HUDEP-2 (cell line): ENCODE measurements at regions not wholly inside any gene's neighbourhood (a gene's known extent, or its start where the extent isn't known, plus 50 kb on each side); places are given as distances from the start of the nearest gene placed in this dataset.

Source experiments
- DNase-seq, 76 experiments: peaks; one replicate each; lab custom pipeline; 2025; ENCODE audit not compliant: unreplicated experiment in 76 of 76; lab: John Stamatoyannopoulos, UW

DNA sequence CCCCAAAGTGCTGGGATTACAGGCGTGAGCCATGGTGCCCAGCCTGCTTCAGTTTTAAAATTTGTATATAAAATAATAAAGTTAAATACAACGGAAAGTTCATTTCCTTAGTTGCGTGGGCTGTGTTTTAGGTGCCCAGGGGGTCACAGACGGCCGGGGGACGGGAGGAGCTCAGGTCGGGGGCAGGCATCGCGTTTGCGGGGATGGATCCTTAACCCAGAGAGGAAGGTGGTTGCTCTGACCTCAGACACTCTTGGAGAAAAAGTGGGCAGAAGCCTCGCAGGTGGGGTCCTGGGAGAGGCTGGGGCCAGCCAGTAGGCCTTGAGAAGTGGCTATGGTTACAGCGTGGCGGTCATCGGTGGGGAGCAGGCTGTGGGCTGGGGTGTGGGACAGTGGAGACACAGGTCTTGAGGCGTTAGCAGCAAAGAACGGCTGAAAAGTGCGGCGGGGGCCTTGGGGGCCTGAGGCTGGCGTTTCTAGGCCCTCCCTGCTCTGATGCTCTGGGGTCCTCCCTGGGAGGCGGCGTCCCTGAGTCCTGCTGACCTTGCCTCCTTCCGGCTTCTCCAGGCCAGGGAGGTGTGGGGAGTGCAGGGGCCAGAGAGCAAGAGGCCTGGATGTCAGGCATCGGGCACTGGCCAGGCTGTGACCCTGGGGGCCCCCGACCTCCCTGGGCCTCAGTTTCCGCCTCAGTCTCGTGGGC lies 54.4 kb downstream of the UNCX start:
- DNase-seq: no peak

DNA sequence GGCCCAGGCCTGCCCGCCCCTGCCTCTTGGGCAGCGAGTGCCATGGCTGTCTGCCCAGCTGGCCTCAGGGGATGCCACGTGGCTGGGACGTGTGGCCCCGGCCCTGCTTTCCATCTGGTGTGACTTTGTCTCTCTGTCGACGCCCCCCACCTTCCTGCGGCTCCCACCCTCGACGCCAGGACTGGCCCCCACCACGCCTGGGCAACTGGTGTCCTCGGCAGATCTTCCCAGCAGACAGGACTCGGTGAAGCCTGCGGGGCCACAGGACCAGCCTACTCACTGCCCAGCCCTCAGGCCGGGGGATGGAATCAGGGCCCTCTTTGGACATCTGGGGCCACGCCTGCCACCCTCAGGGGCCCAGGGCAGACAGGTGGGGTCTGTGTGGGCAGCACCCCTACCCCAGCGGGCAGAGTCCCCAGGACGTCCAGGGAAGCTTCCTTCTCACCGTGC lies 55.1 kb downstream of the UNCX start:
- no peak for DNase-seq

DNA sequence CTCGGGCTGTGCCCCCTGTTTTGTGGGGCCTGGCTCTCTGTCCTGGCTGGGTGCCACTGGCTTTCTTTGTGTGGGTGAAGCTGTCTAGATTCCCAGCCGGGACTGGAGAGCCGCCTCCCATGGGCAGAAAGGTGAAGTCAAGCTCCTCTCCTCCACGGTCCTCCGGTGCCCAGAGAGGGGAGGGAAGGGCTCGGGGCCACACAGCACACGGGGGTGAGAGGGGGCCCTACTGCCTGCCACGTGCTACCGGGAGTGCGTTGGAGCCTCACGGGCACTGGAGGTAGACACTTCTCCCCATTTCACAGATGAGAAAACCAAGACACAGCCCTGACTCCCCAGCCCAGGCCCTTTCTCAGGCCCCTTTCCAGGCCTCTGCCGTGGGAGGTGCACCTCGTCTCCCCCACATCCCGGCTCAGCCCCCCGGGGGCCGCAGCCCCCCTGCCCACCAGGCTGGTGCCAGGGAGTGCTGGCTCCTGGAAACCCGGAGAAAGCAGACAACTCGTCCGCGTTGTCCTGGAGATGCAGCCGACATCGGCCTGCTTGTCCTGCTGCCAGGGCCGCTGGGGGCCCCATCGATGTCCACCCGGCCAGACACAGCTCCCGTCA lies 55.8 kb downstream of the UNCX start:
- no peak for DNase-seq

- DNase-seq: no peak
Measured at GRCh38 chr7:1288996-1289551, 56.4 kb downstream of the UNCX start.

GRCh38 chr7:1289666-1290025 lies 57.0 kb downstream of the UNCX start:
- DNase-seq: no peak

- peak in 3 of 76 experiments; percentile 2 to 14 (median 7) for DNase-seq
Measured at GRCh38 chr7:1290026-1290678, 57.5 kb downstream of the UNCX start.

DNA sequence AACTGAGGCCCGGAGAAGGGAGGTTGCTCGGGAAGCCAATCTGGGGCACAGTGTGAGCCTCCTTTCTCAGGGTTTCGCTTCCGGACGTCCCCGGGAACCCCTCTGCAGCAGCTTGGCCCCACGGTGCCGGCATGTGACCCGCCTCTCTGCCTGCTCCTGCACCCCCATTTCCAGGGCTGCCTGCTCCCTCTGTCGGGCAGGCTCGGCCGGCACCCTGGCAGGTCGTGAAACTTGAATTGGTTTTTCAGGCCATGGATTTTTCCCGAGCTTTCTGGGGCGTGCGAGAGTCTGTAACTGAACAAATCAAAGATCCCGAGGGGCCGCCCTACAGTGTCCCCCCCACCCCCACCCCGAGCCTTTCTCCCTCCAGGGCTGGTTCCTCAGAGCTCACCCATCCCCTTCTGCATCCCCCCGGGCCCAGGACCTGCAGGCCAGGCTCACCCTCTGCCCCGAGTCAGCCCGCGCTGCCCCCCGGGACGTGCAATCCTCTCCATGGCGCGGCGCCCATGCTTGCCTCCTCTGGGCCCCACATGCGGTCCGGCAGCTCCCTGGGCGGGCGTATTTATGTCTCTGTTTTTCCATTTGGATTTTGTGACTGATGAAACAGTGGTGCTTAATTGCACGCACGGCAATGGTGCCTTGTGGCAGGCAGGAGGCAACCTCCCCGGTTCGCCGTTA lies 58.1 kb downstream of the UNCX start:
- no peak for DNase-seq

DNA sequence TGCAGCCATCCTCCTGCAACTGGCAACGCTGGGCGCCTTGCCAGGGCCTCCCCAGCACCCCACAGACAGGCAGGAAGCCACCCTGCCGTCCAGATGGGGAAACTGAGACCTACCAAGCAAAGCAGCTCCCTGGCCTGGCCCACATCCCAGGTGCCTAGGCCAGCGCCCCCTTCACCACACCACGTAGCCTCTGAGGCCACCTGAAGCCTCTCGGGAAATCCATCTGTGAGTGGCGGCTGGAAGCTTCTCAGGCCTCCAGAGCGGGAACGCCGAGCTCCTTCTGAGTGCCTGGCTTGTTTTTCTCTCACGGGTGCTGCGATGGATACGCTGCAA lies 58.7 kb downstream of the UNCX start:
- no peak for DNase-seq

DNA sequence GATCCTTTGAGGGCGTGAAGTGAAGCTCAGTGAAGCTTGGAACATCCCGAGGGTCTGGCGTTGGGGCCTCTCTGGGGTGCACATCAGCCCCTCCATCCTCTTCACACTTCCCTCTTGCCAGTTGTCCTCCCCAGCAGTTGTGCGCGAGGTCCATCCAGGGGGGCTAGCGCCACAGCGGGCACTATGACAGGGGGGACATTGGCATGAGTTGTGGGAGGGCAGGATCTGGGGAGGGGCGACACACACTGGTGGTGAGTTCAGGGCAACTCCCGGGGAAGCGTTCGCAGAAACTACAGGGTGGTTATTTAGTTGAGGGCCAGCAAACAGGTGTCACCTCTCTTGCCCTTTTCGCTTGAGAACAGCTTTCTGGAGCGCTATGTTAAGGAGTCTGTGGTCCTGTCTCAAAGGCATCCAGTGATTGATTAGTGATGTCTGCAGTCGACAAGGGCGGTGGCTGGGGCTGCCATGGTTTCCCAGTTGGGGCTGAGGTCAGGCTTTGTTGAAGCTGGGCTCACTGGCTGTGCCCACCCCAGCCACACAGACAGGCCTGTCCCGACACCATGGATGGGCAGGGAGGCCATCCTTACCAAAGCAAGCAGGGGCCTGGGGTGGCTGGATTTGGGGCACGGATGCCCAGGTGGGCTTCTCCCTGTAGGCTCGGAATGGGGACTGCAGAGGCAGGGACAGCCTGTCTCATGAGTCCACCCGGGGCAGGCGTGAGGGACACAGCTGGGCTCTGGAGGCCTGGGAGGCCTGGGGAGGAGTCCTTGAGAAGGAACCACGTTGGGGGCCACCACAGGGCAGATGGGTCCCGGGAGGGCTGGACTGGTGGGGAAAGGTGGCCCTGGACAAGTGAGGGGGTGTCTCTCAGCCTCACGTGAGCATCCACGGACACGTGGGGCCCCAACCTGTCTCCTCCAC lies 59.4 kb downstream of the UNCX start:
- DNase-seq: no peak

- no peak for DNase-seq
Measured at GRCh38 chr7:1292972-1293830, 60.5 kb downstream of the UNCX start.

DNA sequence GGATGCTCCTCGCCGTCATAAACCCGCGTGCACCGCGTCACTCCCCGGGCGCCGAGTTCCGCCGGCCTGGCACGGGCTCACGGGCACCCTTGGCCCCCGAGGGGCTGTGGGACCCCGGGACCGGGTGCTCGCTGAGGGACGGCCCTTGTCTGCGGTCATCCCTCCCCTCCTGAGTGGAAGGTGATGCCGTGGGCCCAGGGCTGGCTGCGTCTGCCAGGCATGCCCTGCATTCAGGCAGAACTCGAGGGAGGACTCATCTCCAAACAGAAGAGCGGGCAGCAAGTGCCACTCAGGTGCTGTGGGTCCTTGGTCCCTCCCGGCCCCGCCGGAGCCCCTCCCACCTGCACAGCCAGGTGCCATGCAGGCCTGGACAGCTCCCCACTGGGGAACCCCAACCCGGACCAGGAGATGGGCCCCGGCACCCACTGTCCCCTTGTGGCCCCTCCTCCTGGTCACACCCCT lies 61.3 kb downstream of the UNCX start:
- no peak for DNase-seq

DNA sequence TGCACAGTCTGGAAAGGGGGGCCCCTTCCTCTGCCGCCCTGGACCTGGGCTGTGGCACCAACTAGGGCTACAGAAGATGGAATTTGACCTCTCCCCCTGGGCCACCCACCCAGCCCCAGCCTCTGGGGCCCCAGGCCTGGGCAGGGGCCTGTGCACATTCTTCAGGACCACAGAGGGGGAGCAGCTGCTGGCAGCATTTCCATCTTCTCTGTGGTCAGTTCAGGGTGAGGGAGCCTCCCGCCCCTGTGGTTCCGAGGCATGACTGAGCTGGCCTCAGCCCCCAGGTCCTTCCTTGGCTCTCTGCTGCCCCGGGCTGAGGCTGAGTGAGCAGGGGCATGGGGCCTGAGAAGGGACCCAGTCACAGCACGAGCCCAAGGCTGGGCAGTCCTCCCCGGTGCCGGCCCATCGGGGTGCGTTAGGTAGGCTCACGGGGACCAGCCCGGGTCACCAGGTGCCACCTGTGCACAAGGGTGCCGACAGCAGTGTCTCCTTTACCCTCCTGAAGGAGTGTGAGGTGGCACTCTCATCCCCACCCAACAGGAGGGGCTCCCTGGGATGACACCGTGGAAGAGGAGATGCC lies 63.2 kb downstream of the UNCX start:
- DNase-seq: no peak

GRCh38 chr7:1296356-1296981 lies 63.8 kb downstream of the UNCX start:
- no peak for DNase-seq

DNA sequence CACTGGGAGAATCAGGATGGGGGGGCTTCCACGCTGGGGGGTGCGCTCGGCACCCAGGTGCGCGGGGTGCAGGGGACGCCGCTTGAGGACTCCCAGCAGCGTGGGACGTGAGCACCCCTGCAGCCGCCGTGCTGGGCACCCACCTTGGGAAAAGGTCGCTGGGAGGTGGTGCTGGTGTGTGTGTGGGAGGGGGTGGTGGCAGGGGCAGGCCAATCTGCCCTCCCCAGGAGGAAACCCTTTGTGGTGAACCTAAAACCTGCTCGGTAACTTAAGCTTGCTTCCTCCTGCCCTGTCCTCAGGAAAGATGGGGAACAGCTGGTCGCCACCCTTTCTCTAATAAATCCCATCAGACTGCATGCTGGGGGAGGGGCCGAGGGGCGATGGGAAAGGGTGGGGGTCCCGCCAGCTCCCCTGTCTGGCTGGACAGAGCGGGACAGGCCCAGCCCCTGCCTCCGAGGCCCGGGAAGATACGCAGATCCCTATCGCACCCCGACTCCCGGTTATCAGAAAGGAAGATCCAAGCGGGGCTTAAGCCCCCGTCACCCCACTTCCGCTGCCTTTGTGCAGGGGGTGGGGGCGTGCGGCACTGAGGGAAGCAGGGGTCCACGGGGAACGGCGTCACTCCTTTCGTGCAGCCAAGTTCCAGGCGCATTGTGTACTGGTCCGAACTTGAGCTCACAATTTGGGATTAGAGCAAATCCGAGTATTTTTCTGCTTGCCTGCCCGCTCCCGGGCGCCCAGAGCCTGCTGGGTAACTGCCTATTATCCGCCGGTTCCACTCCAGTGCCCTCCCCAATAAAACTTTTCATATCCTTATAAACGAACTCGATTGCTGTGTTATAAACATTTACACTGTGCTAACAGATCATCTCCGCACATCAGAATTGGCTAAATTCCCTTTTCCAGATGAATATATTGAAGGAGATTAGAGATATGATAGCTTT lies 64.6 kb downstream of the UNCX start:
- DNase-seq: no peak

GRCh38 chr7:1298051-1298930 lies 65.6 kb downstream of the UNCX start:
- DNase-seq: no peak
